ENCODE measurements at regions not wholly inside any gene's neighbourhood (a gene's known extent, or its start where the extent isn't known, plus 50 kb on each side); places are given as distances from the start of the nearest gene placed in this dataset.

DNA sequence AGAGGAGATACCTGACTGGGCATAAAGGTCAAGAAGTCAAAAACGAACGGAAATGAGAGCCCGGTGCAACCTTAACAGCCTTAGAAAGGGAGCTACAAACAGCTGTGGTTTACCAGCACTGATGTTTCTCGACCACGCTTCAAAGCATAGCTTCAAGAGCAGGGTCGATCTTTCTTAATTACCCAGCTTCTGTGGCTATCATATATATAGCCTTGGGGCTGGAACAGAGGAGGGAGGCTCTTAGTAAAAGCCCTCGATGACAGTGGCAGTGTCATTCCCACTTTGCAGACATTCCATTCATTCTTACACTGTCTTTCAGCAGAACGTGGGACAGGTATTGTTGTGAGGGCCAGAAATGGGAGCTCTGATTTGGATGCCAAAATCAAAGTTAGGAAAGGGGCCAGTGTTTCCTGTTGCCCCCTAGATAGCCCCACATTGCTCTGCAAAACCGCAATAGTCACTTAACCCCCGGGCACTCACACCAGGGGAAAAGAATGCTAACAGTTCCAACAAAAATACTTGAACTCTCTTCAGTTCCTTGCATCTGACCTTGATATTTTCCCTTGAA, 141.5 kb downstream of the MTPAP start:
- TF ChIP-seq POLR2AphosphoS5 (IDR thresholded peaks at IDR 0.05; ENCODE audit: insufficient read depth, low read depth, low read length) (no peak), EZH2 (IDR thresholded peaks at IDR 0.05; ENCODE audit: borderline replicate concordance, low read depth, low read length, severe bottlenecking) (no peak), MAX (IDR thresholded peaks at IDR 0.05; ENCODE audit: insufficient read depth, insufficient read length) (no peak), POLR2A (IDR thresholded peaks at IDR 0.05; ENCODE audit: low read depth, low read length) (no peak), GATA2 (IDR thresholded peaks at IDR 0.05; ENCODE audit: insufficient read depth, insufficient read length, low read depth, low read length) (peak; percentile 52), MYC (IDR thresholded peaks at IDR 0.05; ENCODE audit: low read depth, low read length) (no peak)
- TF ChIP-seq, protein P1, sequence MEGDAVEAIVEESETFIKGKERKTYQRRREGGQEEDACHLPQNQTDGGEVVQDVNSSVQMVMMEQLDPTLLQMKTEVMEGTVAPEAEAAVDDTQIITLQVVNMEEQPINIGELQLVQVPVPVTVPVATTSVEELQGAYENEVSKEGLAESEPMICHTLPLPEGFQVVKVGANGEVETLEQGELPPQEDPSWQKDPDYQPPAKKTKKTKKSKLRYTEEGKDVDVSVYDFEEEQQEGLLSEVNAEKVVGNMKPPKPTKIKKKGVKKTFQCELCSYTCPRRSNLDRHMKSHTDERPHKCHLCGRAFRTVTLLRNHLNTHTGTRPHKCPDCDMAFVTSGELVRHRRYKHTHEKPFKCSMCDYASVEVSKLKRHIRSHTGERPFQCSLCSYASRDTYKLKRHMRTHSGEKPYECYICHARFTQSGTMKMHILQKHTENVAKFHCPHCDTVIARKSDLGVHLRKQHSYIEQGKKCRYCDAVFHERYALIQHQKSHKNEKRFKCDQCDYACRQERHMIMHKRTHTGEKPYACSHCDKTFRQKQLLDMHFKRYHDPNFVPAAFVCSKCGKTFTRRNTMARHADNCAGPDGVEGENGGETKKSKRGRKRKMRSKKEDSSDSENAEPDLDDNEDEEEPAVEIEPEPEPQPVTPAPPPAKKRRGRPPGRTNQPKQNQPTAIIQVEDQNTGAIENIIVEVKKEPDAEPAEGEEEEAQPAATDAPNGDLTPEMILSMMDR (IDR thresholded peaks at IDR 0.05; ENCODE audit: extremely low read depth in 1 of 2, insufficient read depth in 1 of 2, low read depth in 1 of 2, low read length in 2 of 2), result no peak

Data from endothelial cell of umbilical vein (primary cell).